SK-N-SH (cell line): ENCODE measurements at regions not wholly inside any gene's neighbourhood (a gene's known extent, or its start where the extent isn't known, plus 50 kb on each side); places are given as distances from the start of the nearest gene placed in this dataset.

Experiments
- EP300 ChIP-seq, 2 experiments: IDR thresholded peaks; 2 replicates each; pipeline versions ENCODE4 v1.4.0 to v1.6.1; 2012; ENCODE audit warnings: borderline replicate concordance in 1 of 2, low read depth in 1 of 2, low read length in 1 of 2
- GABPA ChIP-seq: IDR thresholded peaks from 2 replicates; pipeline ENCODE4 v1.4.0; 2012; ENCODE audit warnings: low read depth, mild to moderate bottlenecking
- JUND ChIP-seq: IDR thresholded peaks from 2 replicates; pipeline ENCODE4 v1.4.0; 2012
- NRF1 ChIP-seq: IDR thresholded peaks from 2 replicates; pipeline ENCODE4 v1.6.1; 2012; ENCODE audit warnings: low read depth, mild to moderate bottlenecking, low read length
- RFX5 ChIP-seq: IDR thresholded peaks from 2 replicates; pipeline ENCODE4 v1.6.1; 2012; ENCODE audit warnings: mild to moderate bottlenecking, improper control_type of control experiment, low read length
- TAF1 ChIP-seq: IDR thresholded peaks from 2 replicates; pipeline ENCODE4 v1.6.1; 2012; ENCODE audit warnings: low read depth, mild to moderate bottlenecking, low read length, moderate library complexity, borderline replicate concordance
- TF ChIP-seq, protein P1 (sequence below): IDR thresholded peaks from 2 replicates; pipeline ENCODE4 v1.4.0; 2012; ENCODE audit warnings: low read depth
- TF ChIP-seq, protein P2 (sequence below): fragments of 200-600 bp; sonication (generic); IDR thresholded peaks from 2 replicates; pipeline ENCODE4 v1.6.1; 2017; ENCODE audit warnings: antibody characterized with exemption, mild to moderate bottlenecking, moderate library complexity

DNA sequence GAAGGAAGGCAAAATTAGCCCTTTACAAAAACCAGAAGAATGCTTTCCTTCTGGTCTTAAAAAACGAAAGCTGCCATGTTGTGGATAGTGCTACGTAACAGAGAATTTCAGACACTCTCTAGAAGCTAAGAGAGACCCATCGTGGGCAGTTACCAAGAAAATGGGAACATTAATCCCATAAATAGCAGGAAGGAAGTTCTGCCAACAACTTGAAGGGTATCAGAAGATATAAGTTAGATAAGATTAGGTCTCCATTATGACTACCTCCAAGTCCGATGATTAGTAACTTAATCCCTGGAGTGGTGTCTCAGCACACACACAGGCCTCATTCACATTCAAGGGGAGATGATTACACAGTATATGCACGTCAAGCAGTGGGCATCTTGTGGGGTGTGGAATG is 115.7 kb upstream of the TRPC4 start:
- TF ChIP-seq, protein P1, sequence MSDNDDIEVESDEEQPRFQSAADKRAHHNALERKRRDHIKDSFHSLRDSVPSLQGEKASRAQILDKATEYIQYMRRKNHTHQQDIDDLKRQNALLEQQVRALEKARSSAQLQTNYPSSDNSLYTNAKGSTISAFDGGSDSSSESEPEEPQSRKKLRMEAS: no peak
- TF ChIP-seq, protein P2, sequence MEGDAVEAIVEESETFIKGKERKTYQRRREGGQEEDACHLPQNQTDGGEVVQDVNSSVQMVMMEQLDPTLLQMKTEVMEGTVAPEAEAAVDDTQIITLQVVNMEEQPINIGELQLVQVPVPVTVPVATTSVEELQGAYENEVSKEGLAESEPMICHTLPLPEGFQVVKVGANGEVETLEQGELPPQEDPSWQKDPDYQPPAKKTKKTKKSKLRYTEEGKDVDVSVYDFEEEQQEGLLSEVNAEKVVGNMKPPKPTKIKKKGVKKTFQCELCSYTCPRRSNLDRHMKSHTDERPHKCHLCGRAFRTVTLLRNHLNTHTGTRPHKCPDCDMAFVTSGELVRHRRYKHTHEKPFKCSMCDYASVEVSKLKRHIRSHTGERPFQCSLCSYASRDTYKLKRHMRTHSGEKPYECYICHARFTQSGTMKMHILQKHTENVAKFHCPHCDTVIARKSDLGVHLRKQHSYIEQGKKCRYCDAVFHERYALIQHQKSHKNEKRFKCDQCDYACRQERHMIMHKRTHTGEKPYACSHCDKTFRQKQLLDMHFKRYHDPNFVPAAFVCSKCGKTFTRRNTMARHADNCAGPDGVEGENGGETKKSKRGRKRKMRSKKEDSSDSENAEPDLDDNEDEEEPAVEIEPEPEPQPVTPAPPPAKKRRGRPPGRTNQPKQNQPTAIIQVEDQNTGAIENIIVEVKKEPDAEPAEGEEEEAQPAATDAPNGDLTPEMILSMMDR: no peak
- no peak for TF ChIP-seq RFX5
- TF ChIP-seq NRF1: no peak
- no peak for TF ChIP-seq GABPA
- no peak for TF ChIP-seq JUND
- no peak for TF ChIP-seq EP300 (IDR thresholded peaks at IDR 0.05; ENCODE audit: borderline replicate concordance in 1 of 2, low read depth in 1 of 2, low read length in 1 of 2)
- no peak for TF ChIP-seq TAF1
